OCI-LY3 (cell line): ENCODE measurements at regions not wholly inside any gene's neighbourhood (a gene's known extent, or its start where the extent isn't known, plus 50 kb on each side); places are given as distances from the start of the nearest gene placed in this dataset.
A peak's percentile ranks its signal among the peaks of the same experiment; 100 is the strongest.

Experiments
- H2AFZ ChIP-seq: fragments of 200-600, 300-600 bp; shearing (Covaris generic); 2 replicates; pipeline ENCODE4 v1.6.0; 2014; ENCODE audit warnings: antibody characterized with exemption, low read depth, low read length
- H3K27ac ChIP-seq: fragments of 200-600, 300-600 bp; sonication (generic); 2 replicates; pipeline ENCODE4 v1.5.1; 2014; ENCODE audit warnings: mild to moderate bottlenecking, low read length, moderate library complexity, mixed read lengths
- H3K27me3 ChIP-seq: fragments of 200-600, 300-600 bp; sonication (generic); 2 replicates; pipeline ENCODE4 v1.6.1; 2014; ENCODE audit warnings: low read depth, low read length, mixed read lengths
- H3K36me3 ChIP-seq: fragments of 200-600, 300-600 bp; sonication (generic); replicated peaks from 2 replicates; pipeline ENCODE3; 2014; ENCODE audit warnings: low read depth, low read length, mixed read lengths
- H3K4me1 ChIP-seq: fragments of 300-600, 200-600 bp; sonication (generic); 2 replicates; pipeline ENCODE4 v1.6.1; 2014; ENCODE audit warnings: low read length, mixed read lengths
- H3K4me2 ChIP-seq: fragments of 200-600, 300-600 bp; sonication (generic); 2 replicates; pipeline ENCODE4 v1.6.1; 2014; ENCODE audit warnings: low read length, mixed read lengths
- H3K4me3 ChIP-seq: fragments of 300-600, 200-600 bp; sonication (generic); 2 replicates; pipeline ENCODE4 v1.5.1; 2014; ENCODE audit warnings: antibody characterized with exemption, mild to moderate bottlenecking, low read length, moderate library complexity
- H3K79me2 ChIP-seq: fragments of 300-600, 200-600 bp; shearing (Covaris generic); 2 replicates; pipeline ENCODE4 v1.6.1; 2014; ENCODE audit warnings: mild to moderate bottlenecking, low read length, mixed read lengths
- H3K9ac ChIP-seq: fragments of 300-600, 200-600 bp; shearing (Covaris generic); 2 replicates; pipeline ENCODE4 v1.6.0; 2014; ENCODE audit warnings: mild to moderate bottlenecking, low read length, moderate library complexity
- H3K9me3 ChIP-seq: fragments of 200-600, 300-600 bp; shearing (Covaris generic); 2 replicates; pipeline ENCODE4 v1.6.1; 2014; ENCODE audit warnings: low read length, mixed read lengths; ENCODE audit not compliant: insufficient read depth
- H4K20me1 ChIP-seq: fragments of 200-600, 300-600 bp; sonication (generic); 2 replicates; pipeline ENCODE4 v1.6.1; 2016; ENCODE audit warnings: low read length, mixed read lengths; ENCODE audit not compliant: insufficient read depth
- EZH2phosphoT487 ChIP-seq: fragments of 200-600 bp; shearing (Covaris generic); IDR thresholded peaks from 2 replicates; pipeline ENCODE4 v1.6.1; 2018; ENCODE audit warnings: antibody characterized with exemption, mixed run types, low read depth
- TF ChIP-seq, protein P1 (sequence below): fragments of 200-600, 300-600 bp; sonication (generic); IDR thresholded peaks from 2 replicates; pipeline ENCODE4 v1.5.1; 2014; ENCODE audit warnings: antibody characterized with exemption, low read length, low read depth

DNA sequence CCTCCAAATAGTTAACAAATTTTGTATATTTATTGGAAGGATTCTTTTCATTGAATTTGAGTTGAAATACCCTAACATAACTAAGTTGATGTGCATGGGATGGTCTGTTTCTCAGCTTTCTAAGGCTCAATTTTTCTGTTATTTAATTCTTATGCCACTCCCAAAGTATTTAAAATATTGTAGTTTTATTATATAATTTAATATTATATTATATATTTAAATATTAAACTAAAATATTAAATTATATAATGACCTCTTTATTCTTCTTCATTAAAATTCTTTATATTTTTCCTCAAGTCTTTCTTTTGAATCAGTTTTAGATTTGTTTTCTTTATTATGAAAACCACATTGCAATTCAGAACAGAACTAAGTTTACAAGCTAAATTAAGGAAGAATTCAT lies 194.7 kb downstream of the TFAP2B start:
- no peak for TF ChIP-seq EZH2phosphoT487
- TF ChIP-seq, protein P1, sequence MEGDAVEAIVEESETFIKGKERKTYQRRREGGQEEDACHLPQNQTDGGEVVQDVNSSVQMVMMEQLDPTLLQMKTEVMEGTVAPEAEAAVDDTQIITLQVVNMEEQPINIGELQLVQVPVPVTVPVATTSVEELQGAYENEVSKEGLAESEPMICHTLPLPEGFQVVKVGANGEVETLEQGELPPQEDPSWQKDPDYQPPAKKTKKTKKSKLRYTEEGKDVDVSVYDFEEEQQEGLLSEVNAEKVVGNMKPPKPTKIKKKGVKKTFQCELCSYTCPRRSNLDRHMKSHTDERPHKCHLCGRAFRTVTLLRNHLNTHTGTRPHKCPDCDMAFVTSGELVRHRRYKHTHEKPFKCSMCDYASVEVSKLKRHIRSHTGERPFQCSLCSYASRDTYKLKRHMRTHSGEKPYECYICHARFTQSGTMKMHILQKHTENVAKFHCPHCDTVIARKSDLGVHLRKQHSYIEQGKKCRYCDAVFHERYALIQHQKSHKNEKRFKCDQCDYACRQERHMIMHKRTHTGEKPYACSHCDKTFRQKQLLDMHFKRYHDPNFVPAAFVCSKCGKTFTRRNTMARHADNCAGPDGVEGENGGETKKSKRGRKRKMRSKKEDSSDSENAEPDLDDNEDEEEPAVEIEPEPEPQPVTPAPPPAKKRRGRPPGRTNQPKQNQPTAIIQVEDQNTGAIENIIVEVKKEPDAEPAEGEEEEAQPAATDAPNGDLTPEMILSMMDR, result no peak
- Histone ChIP-seq H3K27me3 (no peaks in the 10 kb centered on the region), H3K9me3 (no peaks in the 10 kb centered on the region), H3K4me1 (no peaks in the 10 kb centered on the region), H2AFZ (no peak overlapping the region), H3K4me3 (no peak overlapping the region), H4K20me1 (no peaks in the 10 kb centered on the region), H3K4me2 (no peak overlapping the region), H3K27ac (no peak overlapping the region), H3K79me2 (no peaks in the 10 kb centered on the region), H3K36me3 (no peaks in the 10 kb centered on the region), H3K9ac (no peak overlapping the region)

- H3K9me3 ChIP-seq, result no peaks in the 10 kb centered on the region
- no peak overlapping the region for H3K9ac ChIP-seq
- H3K27ac ChIP-seq, result no peak overlapping the region
Measured at GRCh38 chr6:51015394-51015793, 196.7 kb downstream of the TFAP2B start.

DNA sequence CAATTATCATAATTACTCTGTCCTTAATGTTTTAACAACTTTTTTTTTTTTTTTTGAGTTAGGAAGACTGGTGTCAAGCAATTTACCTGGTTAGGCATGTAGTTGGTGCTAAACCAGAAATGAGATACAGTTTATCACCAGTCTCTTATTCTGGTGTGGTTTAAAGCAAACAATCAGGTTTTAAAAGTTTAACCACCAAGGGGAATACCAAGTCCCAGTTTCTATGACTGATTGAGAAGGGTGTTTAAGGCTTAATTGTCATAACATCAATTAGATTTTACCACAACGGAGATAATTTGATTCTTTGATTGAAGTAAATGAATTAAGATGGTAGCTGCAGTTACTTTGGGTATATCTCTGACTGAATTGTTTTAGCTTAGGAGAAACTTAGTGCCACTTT lies 197.8 kb downstream of the TFAP2B start:
- Histone ChIP-seq H3K4me2 (no peak overlapping the region), H3K36me3 (no peaks in the 10 kb centered on the region), H2AFZ (no peak overlapping the region), H3K9me3 (no peaks in the 10 kb centered on the region), H3K27ac (no peak overlapping the region), H3K4me3 (no peak overlapping the region), H3K27me3 (no peaks in the 10 kb centered on the region), H3K9ac (no peak overlapping the region), H3K79me2 (no peaks in the 10 kb centered on the region), H4K20me1 (no peaks in the 10 kb centered on the region), H3K4me1 (no peaks in the 10 kb centered on the region)
- TF ChIP-seq, protein P1, result no peak
- no peak for TF ChIP-seq EZH2phosphoT487

More at GRCh38 chr6:51015394-51015793, 196.7 kb downstream of the TFAP2B start:
- Histone ChIP-seq H2AFZ (no peak overlapping the region), H3K4me1 (no peaks in the 10 kb centered on the region), H3K79me2 (no peaks in the 10 kb centered on the region), H3K27me3 (no peaks in the 10 kb centered on the region), H3K4me2 (no peak overlapping the region), H3K4me3 (no peak overlapping the region), H3K36me3 (no peaks in the 10 kb centered on the region), H4K20me1 (no peaks in the 10 kb centered on the region)
- TF ChIP-seq, protein P1, result no peak
- TF ChIP-seq EZH2phosphoT487, result no peak

GRCh38 chr6:51019806-51020205 lies 201.1 kb downstream of the TFAP2B start:
- Histone ChIP-seq H3K9me3 (no peaks in the 10 kb centered on the region), H3K4me2 (no peak overlapping the region), H3K4me3 (no peak overlapping the region), H3K36me3 (no peaks in the 10 kb centered on the region), H3K27me3 (no peaks in the 10 kb centered on the region), H4K20me1 (no peaks in the 10 kb centered on the region), H3K4me1 (no peaks in the 10 kb centered on the region), H2AFZ (peak overlapping the region; percentile 15; the same call in 1 of the 2 replicates), H3K27ac (no peak overlapping the region), H3K79me2 (no peaks in the 10 kb centered on the region), H3K9ac (no peak overlapping the region)
- TF ChIP-seq EZH2phosphoT487, result no peak
- TF ChIP-seq, protein P1, result no peak
